ENCODE measurements at regions not wholly inside any gene's neighbourhood (a gene's known extent, or its start where the extent isn't known, plus 50 kb on each side); places are given as distances from the start of the nearest gene placed in this dataset.

DNA sequence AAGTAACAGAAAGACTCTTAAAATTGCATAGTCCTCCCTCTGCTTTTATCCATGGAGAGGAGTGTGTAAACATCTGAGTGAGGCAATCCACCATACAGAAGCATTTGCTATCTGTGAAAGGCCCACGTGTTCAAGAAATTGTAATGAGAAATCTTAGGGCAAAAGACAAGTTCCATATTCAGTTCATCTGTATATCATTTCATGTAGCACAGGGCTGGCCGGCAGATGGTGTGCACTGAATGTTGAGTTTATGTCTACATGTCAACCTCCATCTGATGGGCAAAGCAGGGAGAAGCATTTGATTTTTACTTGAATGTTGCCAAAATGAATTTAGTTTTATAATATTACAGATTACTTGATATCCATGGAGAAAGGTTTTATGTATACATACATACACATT, 179.5 kb upstream of the RAD23B start:
- no peak overlapping the region for H3K27ac Mint-ChIP-seq
- TF ChIP-seq, protein P1, sequence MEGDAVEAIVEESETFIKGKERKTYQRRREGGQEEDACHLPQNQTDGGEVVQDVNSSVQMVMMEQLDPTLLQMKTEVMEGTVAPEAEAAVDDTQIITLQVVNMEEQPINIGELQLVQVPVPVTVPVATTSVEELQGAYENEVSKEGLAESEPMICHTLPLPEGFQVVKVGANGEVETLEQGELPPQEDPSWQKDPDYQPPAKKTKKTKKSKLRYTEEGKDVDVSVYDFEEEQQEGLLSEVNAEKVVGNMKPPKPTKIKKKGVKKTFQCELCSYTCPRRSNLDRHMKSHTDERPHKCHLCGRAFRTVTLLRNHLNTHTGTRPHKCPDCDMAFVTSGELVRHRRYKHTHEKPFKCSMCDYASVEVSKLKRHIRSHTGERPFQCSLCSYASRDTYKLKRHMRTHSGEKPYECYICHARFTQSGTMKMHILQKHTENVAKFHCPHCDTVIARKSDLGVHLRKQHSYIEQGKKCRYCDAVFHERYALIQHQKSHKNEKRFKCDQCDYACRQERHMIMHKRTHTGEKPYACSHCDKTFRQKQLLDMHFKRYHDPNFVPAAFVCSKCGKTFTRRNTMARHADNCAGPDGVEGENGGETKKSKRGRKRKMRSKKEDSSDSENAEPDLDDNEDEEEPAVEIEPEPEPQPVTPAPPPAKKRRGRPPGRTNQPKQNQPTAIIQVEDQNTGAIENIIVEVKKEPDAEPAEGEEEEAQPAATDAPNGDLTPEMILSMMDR (IDR thresholded peaks at IDR 0.05): no peak
- Histone ChIP-seq H3K4me3 (ENCODE audit: low read length) (no peak overlapping the region), H3K36me3 (ENCODE audit: insufficient read depth, low read length) (no peaks in the 10 kb centered on the region), H3K4me1 (ENCODE audit: insufficient read depth, low read length) (no peaks in the 10 kb centered on the region), H3K27ac (ENCODE audit: low read depth in 1 of 2, low read length in 2 of 2) (no peak overlapping the region), H3K27me3 (ENCODE audit: control insufficient read depth in 1 of 2, insufficient read depth in 2 of 2, low read length in 2 of 2) (no peaks in the 10 kb centered on the region), H3K9me3 (ENCODE audit: control insufficient read depth in 1 of 2, insufficient read depth in 1 of 2, low read length in 2 of 2) (peaks cover 0 to 5% of the 10 kb centered on the region in 2 experiments)
- no peak overlapping the region for H3K4me3 Mint-ChIP-seq
- DNase-seq: no peak
- ChIA-PET CTCF (no interaction called here), POLR2A (no interaction called here)
- no peaks in the 10 kb centered on the region for H3K36me3 Mint-ChIP-seq (ENCODE audit: low read depth)
- H3K9me3 Mint-ChIP-seq: no peaks in the 10 kb centered on the region
- intact Hi-C loops (cut with DNase I, micrococcal nuclease): no loop called here
- H3K4me1 Mint-ChIP-seq (ENCODE audit: low read depth): no peaks in the 10 kb centered on the region
- ATAC-seq (ENCODE audit: poor library complexity): no peak
- H3K27me3 Mint-ChIP-seq: peaks cover 11% of the 10 kb centered on the region

DNA sequence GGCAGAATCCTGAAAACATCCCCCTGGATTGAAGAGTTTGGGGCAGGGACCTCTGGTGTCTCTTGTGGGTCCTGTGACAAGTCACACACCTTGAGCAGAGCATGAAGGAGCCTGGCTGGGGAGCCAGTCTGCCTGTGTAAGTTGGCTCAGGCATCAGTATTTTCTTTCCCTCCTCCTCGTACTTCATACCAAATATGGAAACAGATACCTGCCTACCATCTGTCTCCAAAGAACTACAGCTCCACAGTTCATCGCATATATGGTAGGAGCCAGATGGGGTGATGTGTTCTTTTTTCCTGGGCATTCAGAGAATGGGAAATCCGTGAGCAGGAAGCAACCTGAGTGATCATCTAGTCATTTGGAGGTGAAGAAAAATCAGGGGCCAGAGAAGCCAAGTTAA, 177.3 kb upstream of the RAD23B start:
- H3K27ac Mint-ChIP-seq: no peak overlapping the region
- no peaks in the 10 kb centered on the region for H3K9me3 Mint-ChIP-seq
- Histone ChIP-seq H3K4me3 (ENCODE audit: low read length) (no peak overlapping the region), H3K36me3 (ENCODE audit: insufficient read depth, low read length) (no peaks in the 10 kb centered on the region), H3K27ac (ENCODE audit: low read depth in 1 of 2, low read length in 2 of 2) (no peak overlapping the region), H3K9me3 (ENCODE audit: control insufficient read depth in 1 of 2, insufficient read depth in 1 of 2, low read length in 2 of 2) (peaks cover 0 to 5% of the 10 kb centered on the region in 2 experiments), H3K4me1 (ENCODE audit: insufficient read depth, low read length) (no peaks in the 10 kb centered on the region), H3K27me3 (ENCODE audit: control insufficient read depth in 1 of 2, insufficient read depth in 2 of 2, low read length in 2 of 2) (peaks cover 0 to under 1% of the 10 kb centered on the region in 2 experiments)
- intact Hi-C loops (cut with DNase I, micrococcal nuclease): no loop called here
- no peaks in the 10 kb centered on the region for H3K36me3 Mint-ChIP-seq (ENCODE audit: low read depth)
- ATAC-seq (ENCODE audit: poor library complexity) (no peak), DNase-seq (no peak)
- TF ChIP-seq, protein P1 (IDR thresholded peaks at IDR 0.05): no peak
- H3K4me1 Mint-ChIP-seq (ENCODE audit: low read depth): no peaks in the 10 kb centered on the region
- H3K4me3 Mint-ChIP-seq: no peak overlapping the region
- peaks cover 14% of the 10 kb centered on the region for H3K27me3 Mint-ChIP-seq
- ChIA-PET CTCF (no interaction called here), POLR2A (no interaction called here)

DNA sequence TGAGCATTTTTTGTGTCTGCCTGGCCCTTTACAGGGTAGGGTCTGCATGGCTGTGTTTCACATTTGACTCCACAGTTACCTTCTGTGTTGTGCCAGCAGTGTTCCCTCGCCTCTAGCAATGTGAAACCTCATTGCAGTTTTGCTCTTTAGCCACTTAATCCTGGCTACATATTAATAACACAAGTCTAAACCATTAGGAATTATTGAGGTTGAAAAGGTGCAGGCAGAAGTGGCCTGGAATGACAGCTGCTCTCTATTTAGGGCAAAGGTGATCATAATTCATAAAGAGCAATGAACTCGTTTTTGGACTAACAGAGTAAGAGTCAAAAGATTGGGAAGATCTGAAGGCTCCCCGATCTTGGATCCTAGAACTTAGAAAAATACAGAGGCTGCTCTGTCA, 176.7 kb upstream of the RAD23B start:
- Histone ChIP-seq H3K4me3 (ENCODE audit: low read length) (no peak overlapping the region), H3K27ac (ENCODE audit: low read depth in 1 of 2, low read length in 2 of 2) (no peak overlapping the region), H3K4me1 (ENCODE audit: insufficient read depth, low read length) (no peaks in the 10 kb centered on the region), H3K9me3 (ENCODE audit: control insufficient read depth in 1 of 2, insufficient read depth in 1 of 2, low read length in 2 of 2) (peaks cover 0 to 5% of the 10 kb centered on the region in 2 experiments), H3K36me3 (ENCODE audit: insufficient read depth, low read length) (no peaks in the 10 kb centered on the region), H3K27me3 (ENCODE audit: control insufficient read depth in 1 of 2, insufficient read depth in 2 of 2, low read length in 2 of 2) (peaks cover 0 to 3% of the 10 kb centered on the region in 2 experiments)
- no peaks in the 10 kb centered on the region for H3K36me3 Mint-ChIP-seq (ENCODE audit: low read depth)
- ChIA-PET CTCF (no interaction called here), POLR2A (no interaction called here)
- intact Hi-C loops (cut with DNase I, micrococcal nuclease): no loop called here
- DNase-seq (no peak), ATAC-seq (ENCODE audit: poor library complexity) (no peak)
- H3K4me1 Mint-ChIP-seq (ENCODE audit: low read depth): no peaks in the 10 kb centered on the region
- H3K9me3 Mint-ChIP-seq: no peaks in the 10 kb centered on the region
- H3K4me3 Mint-ChIP-seq: no peak overlapping the region
- H3K27ac Mint-ChIP-seq: no peak overlapping the region
- H3K27me3 Mint-ChIP-seq: peaks cover 14% of the 10 kb centered on the region
- TF ChIP-seq, protein P1 (IDR thresholded peaks at IDR 0.05): no peak
